NOMO-1 (cell line): ENCODE measurements at regions not wholly inside any gene's neighbourhood (a gene's known extent, or its start where the extent isn't known, plus 50 kb on each side); places are given as distances from the start of the nearest gene placed in this dataset.
"Not testable (repeated sequence)": the region's sequence is repeated elsewhere in the genome, so short reads cannot be mapped to it uniquely, and the experiment has no call there.

Experiments used
- DNase-seq, 2 experiments: peaks; one replicate each; lab custom pipeline; 2025; ENCODE audit not compliant: unreplicated experiment in 2 of 2; lab: John Stamatoyannopoulos, UW

DNA sequence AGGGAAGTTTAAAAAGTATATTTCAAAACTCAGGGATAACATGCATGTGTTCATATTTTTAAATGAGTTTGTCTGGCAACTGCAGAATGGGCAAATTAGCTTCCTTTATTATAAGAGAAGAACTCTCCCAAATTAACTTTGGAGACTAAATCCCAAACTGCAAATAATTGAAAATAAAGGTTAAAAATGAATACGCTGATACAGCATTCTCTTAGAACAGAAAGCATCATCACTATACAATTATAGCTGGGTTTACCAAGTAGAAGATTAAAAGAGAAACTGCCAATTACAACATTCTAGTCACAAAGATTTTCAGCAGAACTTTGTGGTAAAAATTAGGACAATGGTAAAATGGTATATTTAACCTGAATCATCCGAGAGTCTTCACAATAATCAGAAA, 73.3 kb downstream of the OLFM4 start:
- no peak for DNase-seq

DNA sequence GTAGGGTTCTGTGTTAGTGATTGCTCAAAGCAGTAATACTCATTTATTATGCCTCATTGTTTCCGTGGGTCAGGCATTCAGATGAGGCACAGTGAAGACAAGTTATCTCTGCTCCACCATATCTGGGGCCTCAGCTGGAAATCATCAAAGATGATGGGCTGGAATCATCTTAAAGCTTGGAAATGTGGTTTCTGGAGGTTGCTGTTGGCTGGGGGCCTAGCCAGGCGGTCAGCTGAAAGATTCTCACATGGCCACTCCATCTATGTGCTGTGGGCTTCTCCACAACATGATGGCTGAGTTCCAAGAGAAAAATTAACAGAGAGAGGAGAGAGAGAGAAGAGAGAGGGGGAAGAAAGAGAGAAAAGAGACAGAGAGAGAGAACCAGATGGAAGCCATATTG, 75.5 kb downstream of the OLFM4 start:
- DNase-seq: no peak

DNA sequence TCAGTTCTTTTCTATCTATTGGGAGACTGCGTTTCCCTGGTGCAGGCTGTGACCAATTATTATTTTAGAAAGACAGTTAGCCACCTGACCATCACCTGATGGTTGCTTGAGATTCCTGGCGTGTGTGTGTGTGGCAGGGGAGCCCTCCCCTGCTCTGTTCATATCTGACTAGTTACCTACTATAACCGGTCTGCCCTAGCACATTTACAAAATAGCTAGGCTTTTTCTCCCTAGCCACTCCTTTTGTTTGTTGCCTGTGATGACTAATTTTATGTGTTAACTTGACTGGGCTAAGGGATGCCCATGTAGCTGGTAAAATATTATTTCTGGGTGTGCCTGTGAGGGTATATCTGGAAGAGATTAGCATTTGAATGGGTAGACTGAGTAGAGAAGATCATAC, 76.9 kb downstream of the OLFM4 start:
- no peak for DNase-seq

DNA sequence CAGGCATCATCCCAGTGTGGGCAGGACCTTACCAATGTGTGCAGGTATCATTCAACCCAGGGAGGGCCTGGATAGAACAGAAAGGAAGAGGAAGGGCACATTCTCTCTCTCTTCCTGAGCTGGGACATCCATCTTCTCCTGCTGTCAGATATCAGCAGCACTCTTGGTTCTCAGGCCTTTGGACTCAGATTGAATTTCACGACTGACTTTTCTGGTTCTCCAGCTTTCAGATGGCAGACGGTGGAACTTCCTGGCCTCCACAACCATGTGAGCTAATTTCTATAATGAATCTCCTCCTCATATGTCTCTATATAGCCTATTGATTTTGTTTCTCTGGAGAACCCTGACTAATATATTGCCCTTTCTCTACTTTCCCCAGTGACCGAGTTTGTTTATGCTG, 77.3 kb downstream of the OLFM4 start:
- no peak for DNase-seq

DNA sequence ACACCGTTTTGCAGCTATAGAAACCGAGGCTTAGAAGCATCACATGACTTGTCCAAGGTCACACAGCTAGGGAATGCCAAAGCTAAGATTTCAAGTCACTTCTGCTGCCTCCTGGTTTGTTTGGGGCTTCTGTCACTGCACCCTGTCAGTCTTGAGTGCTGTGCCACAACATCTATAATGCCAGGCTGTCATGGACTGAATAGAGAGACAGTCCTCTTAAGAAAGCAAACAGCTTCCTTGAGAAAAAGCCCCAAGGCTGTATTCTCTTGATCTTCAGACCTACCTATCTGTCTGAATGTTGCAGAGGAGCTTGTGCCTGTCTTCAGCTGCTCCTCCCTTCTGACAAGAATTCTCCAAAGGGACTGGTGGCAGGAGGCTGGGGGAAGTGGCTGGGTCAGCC, 81.6 kb downstream of the OLFM4 start:
- no peak for DNase-seq

DNA sequence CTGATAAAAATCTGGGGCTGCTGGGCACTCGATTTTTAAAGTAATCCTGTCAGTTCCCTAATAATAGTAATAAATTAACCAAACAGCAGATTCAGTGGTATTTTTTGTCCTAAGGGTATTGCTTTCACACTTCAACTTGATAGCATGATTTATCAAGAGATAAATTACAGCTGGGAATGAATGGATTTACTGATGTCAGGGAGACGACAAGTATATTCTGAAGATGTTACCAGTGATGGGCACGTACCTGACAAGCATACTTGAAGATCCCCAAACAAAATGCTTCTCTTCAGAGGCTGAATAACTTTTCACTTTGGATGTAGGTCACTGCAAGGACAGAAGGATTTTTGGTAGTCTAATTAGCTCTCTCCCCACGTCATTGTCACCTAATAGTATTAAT, 82.0 kb downstream of the OLFM4 start:
- DNase-seq: no peak

DNA sequence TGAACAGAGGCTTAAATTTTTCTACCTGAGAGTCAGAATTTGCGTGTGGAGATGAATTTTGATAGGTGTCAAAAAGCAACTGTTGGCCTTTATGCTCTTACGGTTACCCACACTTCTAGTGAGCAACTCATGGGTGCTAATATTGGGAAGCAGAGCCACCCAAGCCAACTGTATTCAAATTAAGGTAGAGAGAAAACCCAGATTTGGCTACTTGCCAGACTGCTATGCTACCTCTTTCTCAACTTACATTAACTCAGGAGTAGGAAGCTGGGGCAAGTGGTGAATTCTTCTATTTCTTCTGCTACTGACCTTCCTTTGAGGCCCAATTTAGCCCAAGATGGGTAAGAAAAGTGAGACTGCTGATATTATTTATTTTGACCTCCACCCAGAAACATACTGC, 83.9 kb downstream of the OLFM4 start:
- no peak for DNase-seq

DNA sequence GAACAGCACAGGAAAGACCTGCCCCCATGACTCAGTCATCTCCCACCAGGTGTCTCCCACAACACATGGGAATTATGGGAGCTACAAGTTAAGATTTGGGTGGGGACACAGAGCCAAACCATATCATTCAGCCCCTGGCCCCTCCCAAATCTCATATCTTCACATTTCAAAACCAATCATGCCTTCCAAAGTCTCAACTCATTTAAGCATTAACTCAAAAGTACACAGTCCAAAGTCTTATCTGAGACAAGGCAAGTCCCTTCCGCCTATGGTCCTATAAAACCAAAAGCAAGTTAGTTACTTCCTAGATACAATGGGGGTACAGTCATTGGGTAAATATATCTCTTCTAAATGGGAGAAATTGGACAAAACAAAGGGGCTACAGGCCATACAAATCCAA, 88.4 kb downstream of the OLFM4 start:
- DNase-seq: not testable (repeated sequence)

DNA sequence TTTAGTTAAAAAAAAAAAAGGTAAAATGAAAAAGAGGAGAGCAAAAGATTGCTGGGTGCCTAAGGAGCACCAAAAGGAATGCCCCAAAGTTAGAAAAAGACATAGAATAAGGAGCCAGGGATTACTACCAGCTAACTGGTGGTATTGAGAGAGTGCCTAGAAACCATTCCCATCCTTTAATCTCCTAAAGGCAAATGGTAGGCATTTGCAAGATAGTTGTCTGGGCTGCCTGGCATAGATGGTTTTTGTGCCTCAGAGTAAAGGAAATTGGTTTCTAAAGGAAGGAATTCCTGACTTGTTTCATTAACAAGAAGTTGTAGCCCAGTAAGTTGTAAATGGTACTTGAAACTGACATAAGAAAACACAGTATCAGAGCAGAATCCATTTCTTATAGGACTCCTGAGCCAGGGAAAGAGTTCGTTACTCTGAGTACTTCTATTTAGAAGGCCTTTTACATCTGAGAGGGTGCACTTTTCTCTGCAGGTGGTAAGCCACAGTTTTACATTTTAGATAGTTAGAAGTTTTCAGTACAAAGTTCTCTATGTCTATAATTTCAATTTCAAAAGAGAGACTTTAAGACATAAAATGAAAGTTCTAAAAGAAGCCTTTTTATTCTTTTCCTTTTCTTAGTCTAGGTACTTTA, 92.6 kb downstream of the OLFM4 start:
- no peak for DNase-seq

DNA sequence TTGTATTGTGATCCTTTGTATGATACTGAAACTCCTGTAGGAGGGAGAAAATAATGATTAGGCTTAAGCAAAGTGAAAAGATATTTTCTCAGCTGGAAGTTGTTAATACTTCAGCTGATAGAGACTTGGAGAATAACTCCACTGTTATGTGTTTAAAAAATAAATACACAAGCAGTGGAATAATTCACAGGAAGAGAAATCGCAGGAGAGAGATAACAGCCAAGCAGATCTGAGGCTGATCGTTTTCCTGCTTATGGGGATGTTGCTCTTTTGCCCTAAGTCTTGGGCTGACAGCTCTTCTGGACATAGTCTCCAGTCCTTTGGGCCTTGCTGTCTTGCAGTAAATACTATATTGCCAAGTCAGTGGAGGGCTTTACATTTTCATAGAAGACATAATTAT, 93.3 kb downstream of the OLFM4 start:
- no peak for DNase-seq

DNA sequence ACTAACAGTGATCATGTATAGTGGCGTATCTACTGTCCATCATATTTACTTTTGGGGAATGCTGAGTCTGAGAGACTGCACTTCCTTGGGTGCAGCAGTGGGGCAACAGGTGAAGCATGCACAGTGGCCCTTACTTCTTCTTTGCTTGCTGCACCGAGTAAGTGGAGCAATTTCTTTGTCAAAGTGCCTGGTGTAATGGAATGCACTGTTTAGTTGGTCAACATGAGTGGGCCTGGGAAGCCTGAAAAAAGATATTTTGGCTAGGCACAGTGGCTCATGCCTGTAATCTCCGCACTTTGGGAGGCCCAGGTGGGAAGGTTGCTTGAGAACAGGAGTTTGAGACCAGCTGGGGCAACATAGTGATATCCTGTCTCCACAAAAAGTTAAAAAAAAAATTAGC, 94.9 kb downstream of the OLFM4 start:
- no peak for DNase-seq

DNA sequence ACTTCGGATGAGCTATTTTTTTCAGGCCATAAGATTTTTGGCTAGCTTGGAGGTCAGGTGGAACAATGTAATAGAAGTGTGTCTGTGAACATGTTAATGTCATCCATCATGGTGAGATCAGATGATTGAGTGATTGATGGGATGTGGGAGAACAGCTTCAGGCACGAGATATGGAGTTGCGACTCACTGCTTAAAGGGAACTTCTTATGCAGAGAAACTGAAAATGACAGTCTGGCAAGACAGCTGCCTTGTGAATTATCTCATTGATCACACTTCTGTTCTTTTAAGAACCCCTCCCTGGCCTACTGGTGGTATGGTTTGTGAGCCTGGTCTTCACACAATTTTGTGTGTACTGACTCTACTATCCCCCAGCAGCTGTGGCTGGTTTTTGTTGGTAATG, 96.0 kb downstream of the OLFM4 start:
- no peak for DNase-seq

DNA sequence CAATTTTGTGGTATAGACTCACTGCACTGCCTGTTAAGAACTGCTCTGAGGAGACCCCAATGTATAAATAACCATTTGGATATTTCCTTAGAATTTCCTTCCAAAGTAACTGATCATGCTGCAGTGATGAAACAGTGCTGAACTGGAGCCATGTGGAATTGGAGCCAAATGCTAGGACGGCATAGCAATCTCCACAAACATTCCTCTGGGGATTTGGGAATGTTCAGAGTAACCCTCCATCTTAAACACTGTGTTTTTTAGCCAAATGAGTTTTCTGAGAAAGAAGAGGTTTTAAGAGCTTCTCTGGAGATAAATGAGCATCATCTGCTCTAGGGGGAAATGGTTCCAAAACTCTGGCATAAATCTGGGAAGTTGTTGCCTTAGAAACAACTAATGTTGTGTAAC, 98.2 kb downstream of the OLFM4 start:
- no peak for DNase-seq

DNA sequence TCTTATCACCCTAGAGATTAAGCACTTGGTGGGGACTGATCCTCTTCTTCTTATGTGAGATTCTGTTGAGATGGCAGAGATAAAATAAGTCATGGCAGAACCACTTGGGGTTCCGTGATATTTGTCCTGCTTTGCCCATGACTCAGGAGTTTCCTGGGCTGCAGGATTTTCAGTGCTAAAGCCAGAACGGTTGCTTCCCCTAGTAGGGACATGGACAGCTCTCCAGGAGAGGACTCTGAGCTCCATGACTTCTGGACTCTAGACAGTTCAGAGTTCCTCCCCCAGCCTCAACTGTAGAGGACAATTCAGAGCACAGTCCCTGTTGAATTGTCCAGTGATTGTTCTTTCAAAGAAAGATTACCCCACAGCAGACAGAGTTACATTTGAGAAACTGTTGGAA, 98.8 kb downstream of the OLFM4 start:
- no peak for DNase-seq

DNA sequence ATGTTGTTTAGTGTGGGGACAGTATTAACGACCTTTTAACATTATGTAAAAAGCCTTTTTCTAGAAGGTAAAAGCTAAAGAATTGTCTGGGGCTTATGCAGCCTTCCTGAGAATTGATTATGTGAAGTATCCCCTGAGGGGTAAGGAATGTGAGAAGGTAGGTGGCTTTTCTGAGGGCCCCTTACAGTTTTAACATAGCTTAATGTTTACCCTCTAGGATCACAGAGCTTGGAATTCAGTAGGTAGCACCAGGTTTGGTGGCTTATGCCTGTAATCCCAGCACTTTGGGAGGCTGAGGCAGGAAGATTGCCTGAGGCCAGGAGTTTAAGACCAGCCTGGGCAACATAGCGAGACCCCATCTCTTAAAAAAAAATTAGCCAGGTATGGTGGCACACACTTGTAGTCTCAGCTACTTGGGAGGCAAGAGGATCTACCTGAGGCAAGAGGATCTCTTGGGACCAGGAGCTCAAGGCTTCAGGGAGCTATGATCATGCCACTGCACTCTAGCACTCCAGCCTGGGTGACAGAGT, 101.3 kb downstream of the OLFM4 start:
- DNase-seq: no peak

DNA sequence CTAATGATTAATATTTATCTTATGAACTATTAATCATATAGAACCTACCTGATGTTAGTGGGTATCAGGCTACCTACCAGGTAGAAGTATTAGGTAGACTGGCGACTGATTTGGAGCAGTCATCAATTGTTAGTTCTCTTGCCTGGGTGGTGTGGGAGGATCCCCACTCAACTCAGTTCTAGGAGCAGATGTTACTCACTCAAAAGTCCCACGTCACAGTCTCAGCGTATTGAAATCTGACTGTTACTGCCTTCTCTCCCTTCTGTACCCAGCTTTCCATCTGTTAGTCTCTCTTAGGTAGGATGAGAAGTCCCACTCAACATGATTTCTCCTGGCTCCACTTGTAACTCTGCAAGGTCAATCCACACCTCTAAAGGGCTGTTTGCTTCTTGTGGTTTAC, 102.7 kb downstream of the OLFM4 start:
- no peak for DNase-seq

DNA sequence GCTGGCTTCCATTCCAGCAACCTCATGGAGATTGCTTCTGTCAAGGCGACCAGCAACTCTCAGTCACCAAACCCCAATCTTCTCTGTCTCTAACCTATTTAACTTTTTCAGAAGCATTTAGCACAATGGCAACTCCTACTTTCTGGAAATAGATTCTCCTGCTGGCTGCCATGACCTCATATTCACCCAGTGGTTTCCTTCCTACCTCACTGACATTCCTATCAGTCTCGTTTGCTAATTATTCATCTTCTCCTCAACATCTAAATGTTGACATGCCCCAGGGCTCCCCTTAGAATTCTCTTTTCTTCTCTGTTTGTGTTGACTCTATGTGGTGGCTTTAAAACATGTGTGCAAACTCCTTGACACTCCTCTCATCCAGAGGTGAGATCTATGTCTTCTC, 106.7 kb downstream of the OLFM4 start:
- DNase-seq: no peak

DNA sequence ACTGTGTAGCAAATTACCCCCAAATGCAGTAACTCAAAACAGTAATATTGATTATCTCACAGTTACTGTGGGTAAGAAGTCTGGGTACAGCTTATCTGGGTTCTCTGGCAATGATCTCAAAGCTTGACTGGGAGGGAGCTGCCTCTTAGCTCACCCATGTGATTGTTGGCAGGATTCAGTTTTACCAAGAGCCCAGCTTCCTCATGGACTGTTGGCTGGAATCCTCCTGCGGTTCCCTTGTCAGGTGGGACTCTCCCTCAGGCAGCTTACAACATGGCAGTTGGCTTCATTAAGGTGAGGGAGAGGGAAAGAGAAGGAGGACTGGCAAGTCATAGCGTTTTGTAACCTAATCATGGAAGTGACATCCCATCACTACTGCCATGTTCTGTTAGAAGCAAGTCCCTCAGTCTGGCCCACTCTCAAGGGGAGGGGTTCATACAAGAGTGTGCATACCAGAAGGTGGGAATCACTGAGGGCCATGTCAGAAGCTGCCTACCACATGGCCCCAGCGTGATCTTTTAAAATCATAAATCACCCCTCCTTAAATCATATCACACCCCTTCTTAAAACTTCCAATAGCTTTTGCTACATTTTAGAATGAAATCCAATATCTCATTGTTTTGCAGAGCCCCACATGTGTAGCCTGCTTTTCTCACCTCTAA, 108.1 kb downstream of the OLFM4 start:
- no peak for DNase-seq

DNA sequence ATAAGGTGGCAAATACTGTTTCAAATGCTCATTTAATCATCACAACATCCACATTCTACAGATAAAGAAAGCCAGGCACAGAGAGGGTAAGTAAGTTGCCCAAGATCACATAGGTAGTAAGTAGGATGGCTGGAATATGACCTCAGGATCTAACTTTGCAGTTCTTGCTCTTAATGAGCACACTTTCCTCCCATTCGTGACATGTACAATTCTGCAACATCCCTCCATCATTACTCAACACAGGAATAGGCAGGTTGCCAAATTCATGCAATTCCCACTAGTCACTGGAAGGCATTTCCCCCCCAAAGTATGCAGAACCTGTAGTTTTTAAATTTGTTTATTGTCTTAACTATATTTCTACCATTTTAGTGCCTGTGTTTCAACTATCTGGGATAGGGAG, 109.2 kb downstream of the OLFM4 start:
- DNase-seq: no peak

DNA sequence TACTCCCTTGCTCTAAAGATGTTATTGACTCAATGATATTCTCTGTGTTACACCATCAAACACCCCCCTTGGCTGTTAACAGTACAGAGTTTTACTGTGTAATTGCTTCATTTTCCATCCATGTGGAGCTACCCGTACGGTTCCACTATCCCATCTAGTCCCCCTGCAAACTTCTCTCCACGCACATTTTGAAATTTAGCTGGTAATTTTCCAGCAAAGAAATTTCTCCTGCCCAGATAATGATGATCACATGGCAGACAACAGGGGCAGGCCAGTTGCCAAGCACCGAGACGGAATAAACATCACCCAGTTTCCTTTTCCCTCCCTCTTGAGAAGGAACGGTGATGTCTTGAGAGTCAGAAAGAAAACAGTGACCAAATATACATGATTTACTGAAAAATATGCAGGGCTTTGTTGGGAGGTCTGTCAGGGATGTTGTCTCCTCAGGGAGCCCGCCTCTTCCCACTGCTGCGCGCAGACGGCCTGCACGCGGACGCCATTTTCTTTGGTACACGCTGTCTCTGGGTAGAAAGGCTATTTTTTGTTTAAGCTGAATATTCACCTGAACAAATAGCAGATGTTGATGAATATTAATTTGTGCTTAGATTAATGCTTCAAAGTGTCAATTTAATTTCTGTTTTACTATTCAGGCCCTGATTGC, 109.9 kb downstream of the OLFM4 start:
- no peak for DNase-seq

DNA sequence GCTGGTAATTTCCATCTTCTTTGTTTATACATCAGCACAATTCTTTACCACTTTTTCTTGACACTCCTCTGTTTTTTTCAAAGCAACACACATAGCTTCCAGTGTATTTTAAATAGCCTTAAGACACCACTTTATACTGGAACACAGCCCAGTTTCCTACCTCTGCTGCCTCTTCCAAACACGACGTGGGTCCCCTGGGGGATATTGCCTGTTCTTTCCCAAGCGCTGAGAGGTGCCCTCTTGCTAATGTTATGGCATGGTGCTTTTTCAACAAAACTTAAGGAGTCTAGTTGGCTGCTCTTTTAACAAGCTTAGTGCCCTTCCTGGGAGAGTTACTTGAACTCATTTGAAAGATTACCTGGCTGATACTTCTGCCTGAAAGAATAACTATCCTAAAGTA, 112.7 kb downstream of the OLFM4 start:
- DNase-seq: no peak

DNA sequence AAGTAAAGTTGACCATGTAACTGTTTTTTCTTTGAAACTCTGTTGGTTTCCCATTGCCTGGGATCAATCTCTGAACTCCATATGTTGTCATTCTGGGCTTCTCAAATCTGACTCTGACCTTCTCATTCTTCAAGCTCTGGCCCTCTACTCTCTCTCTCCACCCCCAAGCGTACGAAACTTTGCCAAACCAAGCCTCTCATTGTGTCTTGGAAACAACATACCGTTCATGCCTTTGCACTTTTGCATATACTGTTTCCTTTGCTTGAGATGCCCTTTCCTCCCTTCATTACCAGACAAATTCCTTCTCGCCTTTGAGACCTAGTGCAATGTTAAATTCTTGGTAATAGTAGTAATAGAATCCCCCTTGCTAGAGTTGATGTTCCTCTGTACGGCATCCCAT, 113.7 kb downstream of the OLFM4 start:
- DNase-seq: no peak
